HepG2 (cell line): ENCODE measurements at regions not wholly inside any gene's neighbourhood (a gene's known extent, or its start where the extent isn't known, plus 50 kb on each side); places are given as distances from the start of the nearest gene placed in this dataset.
A peak's percentile ranks its signal among the peaks of the same experiment; 100 is the strongest.

Experiments
- ATAC-seq: fragments of 200-7000 bp; cut with Tn5 transposase; 3 replicates; pipeline ENCODE4 v1.9.1; 2020; ENCODE audit warnings: mild to moderate bottlenecking, moderate library complexity
- BruUV-seq: library from RNA; stranded (reverse); fragments of 400-500 nt; replicated peaks from 2 replicates; lab custom pipeline; 2021; lab: Mats Ljungman, UMichigan
- CTCF ChIA-PET: fragments of 300-600 bp; formaldehyde crosslinking; extraction: SDS; loops from one replicate; lab custom pipeline; 2021; ENCODE audit warnings: low total read pairs, inconsistent platforms, low intra/inter-chr PET ratio; lab: Yijun Ruan, JAX
- POLR2A ChIA-PET: fragments of 350-600 bp; sonication (Branson Sonifier 250); formaldehyde crosslinking; loops from one replicate; lab custom pipeline; 2020; ENCODE audit warnings: antibody characterized with exemption, inconsistent platforms; lab: Yijun Ruan, JAX
- DNase-seq: peaks from one replicate; pipeline ENCODE4 v3.0.0-alpha.2; 2015; ENCODE audit warnings: low spot score
- FAIRE-seq: peaks from 3 replicates; lab custom pipeline; 2011; peaks lifted over from hg19 to GRCh38; lab: Jason Lieb, UNC
- H2AFZ ChIP-seq: one replicate; pipeline ENCODE4 v1.6.1; 2011; ENCODE audit warnings: low read length, inconsistent platforms
- H3K27ac ChIP-seq: fragments of 300-600 bp; 3 replicates; pipeline ENCODE4 v1.8.0; 2011; ENCODE audit warnings: mixed run types, mild to moderate bottlenecking, mixed read lengths, low read length, inconsistent platforms; ENCODE audit not compliant: insufficient read depth; ENCODE audit errors: extremely low read length
- H3K27me3 ChIP-seq, 2 experiments: fragments of 200-600 bp in 1 of 2; 2 replicates in 1 of 2; 3 replicates in 1 of 2; pipeline versions ENCODE4 v1.6.0 to v1.8.0; 2011; ENCODE audit warnings: low read length in 2 of 2, mild to moderate bottlenecking in 2 of 2, moderate library complexity in 2 of 2, inconsistent platforms in 1 of 2; ENCODE audit not compliant: insufficient read depth in 2 of 2, control insufficient read depth in 1 of 2
- H3K36me3 ChIP-seq, 2 experiments: fragments of 200-600 bp in 1 of 2; replicated peaks in 1 of 2; 2 replicates in 1 of 2; 3 replicates in 1 of 2; pipeline versions ENCODE4 v1.5.1 to v1.8.0; 2011; ENCODE audit warnings: low read length in 2 of 2, inconsistent platforms in 1 of 2; ENCODE audit not compliant: insufficient read depth in 2 of 2, control insufficient read depth in 1 of 2
- H3K4me1 ChIP-seq: 2 replicates; pipeline ENCODE4 v1.5.1; 2012; ENCODE audit warnings: low read length, inconsistent platforms; ENCODE audit not compliant: insufficient read depth
- H3K4me2 ChIP-seq: 2 replicates; pipeline ENCODE4 v1.6.0; 2011; ENCODE audit warnings: low read depth, low read length, inconsistent platforms
- H3K4me3 ChIP-seq, 3 experiments: fragments of 200-600 bp in 1 of 3; sonication (generic), shearing (Covaris generic) in 1 of 3; replicated peaks in 1 of 3; 2 replicates each; pipeline ENCODE4 v1.5.1; 2011 to 2016; ENCODE audit warnings: low read length in 3 of 3, inconsistent platforms in 2 of 3, low read depth in 2 of 3, mild to moderate bottlenecking in 2 of 3, control low read depth in 1 of 3, mixed read lengths in 1 of 3; ENCODE audit not compliant: insufficient read depth in 1 of 3
- H3K79me2 ChIP-seq: one replicate; pipeline ENCODE4 v1.6.1; 2011; ENCODE audit warnings: low read length, inconsistent platforms; ENCODE audit not compliant: insufficient read depth
- H3K9ac ChIP-seq: 2 replicates; pipeline ENCODE4 v1.6.0; 2011; ENCODE audit warnings: mild to moderate bottlenecking, low read depth, low read length, inconsistent platforms; ENCODE audit not compliant: insufficient read depth
- H3K9me3 ChIP-seq: 2 replicates; pipeline ENCODE4 v1.5.1; 2012; ENCODE audit warnings: mild to moderate bottlenecking, low read length
- H4K20me1 ChIP-seq: 2 replicates; pipeline ENCODE4 v1.6.0; 2011; ENCODE audit warnings: inconsistent platforms, mild to moderate bottlenecking, low read length, moderate library complexity; ENCODE audit not compliant: insufficient read depth
- EEA1 ChIP-seq: sonication (generic); formaldehyde crosslinking; IDR thresholded peaks from 2 replicates; pipeline ENCODE4 v1.5.1; 2020; ENCODE audit warnings: mild to moderate bottlenecking, missing genetic modification reagents, borderline replicate concordance
- GTF2F1 ChIP-seq: fragments of 150-350 bp; IDR thresholded peaks from 2 replicates; pipeline ENCODE4 v1.6.1; 2014; ENCODE audit warnings: low read length
- HDAC2 ChIP-seq: sonication (generic); formaldehyde crosslinking; IDR thresholded peaks from 2 replicates; pipeline ENCODE4 v1.4.0; 2020; ENCODE audit warnings: missing genetic modification reagents
- NONO ChIP-seq, 2 experiments: fragments of 450-650 bp in 1 of 2; sonication (generic) in 1 of 2; formaldehyde crosslinking in 1 of 2; IDR thresholded peaks in 1 of 2; conservative IDR thresholded peaks in 1 of 2; 2 replicates each; pipeline versions ENCODE4 v1.6.1 to v1.8.0; 2017 to 2022; ENCODE audit warnings: mild to moderate bottlenecking in 1 of 2, missing genetic modification reagents in 1 of 2, moderate library complexity in 1 of 2
- PAWR ChIP-seq: sonication (generic); formaldehyde crosslinking; IDR thresholded peaks from 2 replicates; pipeline ENCODE4 v1.4.0; 2020; ENCODE audit warnings: missing genetic modification reagents, mild to moderate bottlenecking, borderline replicate concordance
- PPARG ChIP-seq: conservative IDR thresholded peaks from 2 replicates; pipeline ENCODE4 v1.6.1; 2016; ENCODE audit warnings: missing biosample characterization, missing genetic modification reagents
- RFX1 ChIP-seq: fragments of 450-650 bp; IDR thresholded peaks from 2 replicates; pipeline ENCODE4 v1.6.1; 2017
- RFX5 ChIP-seq: IDR thresholded peaks from 2 replicates; pipeline ENCODE4 v1.6.1; 2011; ENCODE audit warnings: low read depth, low read length, improper control_type of control experiment
- ZNF720 ChIP-seq: sonication (generic); formaldehyde crosslinking; IDR thresholded peaks from 2 replicates; pipeline ENCODE4 v1.4.0; 2020; ENCODE audit warnings: missing genetic modification reagents
- ZNF792 ChIP-seq: IDR thresholded peaks from 2 replicates; pipeline ENCODE4 v1.6.1; 2016
- WGBS: methylation state at CpG from one replicate; pipeline ENCODE4 v1.1.6; 2017; ENCODE audit warnings: low lambda C conversion rate; 5-methylcytosine and 5-hydroxymethylcytosine counted together
- in situ Hi-C: cut with HindIII; loops from 2 replicates; pipeline ENCODE4 v1.10.0; 2017; ENCODE audit warnings: low pct_unique_long_range_greater_than_20kb; ENCODE audit not compliant: extremely low pct_ligation_motif_present
- intact Hi-C: fragments of 100-400 bp; cut with micrococcal nuclease; formaldehyde crosslinking; loops from one replicate; pipeline ENCODE4 v1.10.0; 2022; ENCODE audit not compliant: unreplicated experiment
- TF ChIP-seq, protein P1 (sequence below): sonication (generic); formaldehyde crosslinking; IDR thresholded peaks from 2 replicates; pipeline ENCODE4 v1.4.0; 2020; ENCODE audit warnings: missing genetic modification reagents, mild to moderate bottlenecking, borderline replicate concordance
- TF ChIP-seq, protein P2 (sequence below): sonication (generic); formaldehyde crosslinking; IDR thresholded peaks from 2 replicates; pipeline ENCODE4 v1.5.0; 2020; ENCODE audit warnings: mild to moderate bottlenecking, missing genetic modification reagents, moderate library complexity

DNA sequence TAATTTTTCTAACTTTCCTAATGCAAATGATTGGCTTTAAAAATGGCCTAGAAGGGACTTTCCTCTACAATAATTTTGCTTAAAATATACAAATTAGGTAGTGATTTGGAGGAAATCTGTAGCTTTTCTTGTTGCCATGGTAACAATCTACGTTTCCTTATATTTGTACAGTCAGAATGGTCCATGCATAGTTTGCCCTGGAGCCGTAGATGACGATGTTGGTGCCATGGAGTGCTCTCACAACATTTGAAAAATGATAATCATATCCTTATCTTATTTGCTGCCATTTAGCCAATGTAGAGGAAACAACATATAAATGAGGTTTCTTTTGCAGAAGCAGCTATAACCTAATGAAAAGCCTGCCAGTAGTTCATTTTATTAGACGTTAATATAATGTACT lies 89.0 kb upstream of the NMU start:
- in situ Hi-C loops: loop anchor here (25.0 kb wide), 1 partner anchor 263 kb away; no protein-coding TSS in a partner anchor
- Histone ChIP-seq H3K4me2 (no peak overlapping the region), H2AFZ (no peak overlapping the region), H3K36me3 (no peaks in the 10 kb centered on the region), H3K27ac (no peak overlapping the region), H3K79me2 (no peaks in the 10 kb centered on the region), H3K9me3 (no peaks in the 10 kb centered on the region), H3K9ac (no peak overlapping the region), H4K20me1 (no peaks in the 10 kb centered on the region), H3K4me1 (no peaks in the 10 kb centered on the region), H3K27me3 (no peaks in the 10 kb centered on the region), H3K4me3 (no peak overlapping the region)
- POLR2A ChIA-PET: no interaction called here
- FAIRE-seq: no peak
- TF ChIP-seq HDAC2 (CRISPR knock-in tag): no peak
- no peak for TF ChIP-seq PPARG (CRISPR knock-in tag)
- TF ChIP-seq, protein P1, sequence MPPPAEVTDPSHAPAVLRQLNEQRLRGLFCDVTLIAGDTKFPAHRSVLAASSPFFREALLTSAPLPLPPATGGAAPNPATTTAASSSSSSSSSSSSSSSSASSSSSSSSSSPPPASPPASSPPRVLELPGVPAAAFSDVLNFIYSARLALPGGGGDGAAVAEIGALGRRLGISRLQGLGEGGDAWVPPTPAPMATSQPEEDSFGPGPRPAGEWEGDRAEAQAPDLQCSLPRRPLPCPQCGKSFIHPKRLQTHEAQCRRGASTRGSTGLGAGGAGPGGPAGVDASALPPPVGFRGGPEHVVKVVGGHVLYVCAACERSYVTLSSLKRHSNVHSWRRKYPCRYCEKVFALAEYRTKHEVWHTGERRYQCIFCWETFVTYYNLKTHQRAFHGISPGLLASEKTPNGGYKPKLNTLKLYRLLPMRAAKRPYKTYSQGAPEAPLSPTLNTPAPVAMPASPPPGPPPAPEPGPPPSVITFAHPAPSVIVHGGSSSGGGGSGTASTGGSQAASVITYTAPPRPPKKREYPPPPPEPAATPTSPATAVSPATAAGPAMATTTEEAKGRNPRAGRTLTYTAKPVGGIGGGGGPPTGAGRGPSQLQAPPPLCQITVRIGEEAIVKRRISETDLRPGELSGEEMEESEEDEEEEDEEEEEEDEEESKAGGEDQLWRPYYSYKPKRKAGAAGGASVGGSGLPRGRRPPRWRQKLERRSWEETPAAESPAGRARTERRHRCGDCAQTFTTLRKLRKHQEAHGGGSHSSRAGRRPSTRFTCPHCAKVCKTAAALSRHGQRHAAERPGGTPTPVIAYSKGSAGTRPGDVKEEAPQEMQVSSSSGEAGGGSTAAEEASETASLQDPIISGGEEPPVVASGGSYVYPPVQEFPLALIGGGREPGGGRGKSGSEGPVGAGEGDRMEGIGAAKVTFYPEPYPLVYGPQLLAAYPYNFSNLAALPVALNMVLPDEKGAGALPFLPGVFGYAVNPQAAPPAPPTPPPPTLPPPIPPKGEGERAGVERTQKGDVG: no peak
- no peak for TF ChIP-seq PAWR (CRISPR knock-in tag)
- TF ChIP-seq NONO (IDR thresholded peaks at IDR 0.05): no peak
- TF ChIP-seq NONO (CRISPR knock-in tag; conservative IDR thresholded peaks at IDR 0.05): no peak
- TF ChIP-seq, protein P2, sequence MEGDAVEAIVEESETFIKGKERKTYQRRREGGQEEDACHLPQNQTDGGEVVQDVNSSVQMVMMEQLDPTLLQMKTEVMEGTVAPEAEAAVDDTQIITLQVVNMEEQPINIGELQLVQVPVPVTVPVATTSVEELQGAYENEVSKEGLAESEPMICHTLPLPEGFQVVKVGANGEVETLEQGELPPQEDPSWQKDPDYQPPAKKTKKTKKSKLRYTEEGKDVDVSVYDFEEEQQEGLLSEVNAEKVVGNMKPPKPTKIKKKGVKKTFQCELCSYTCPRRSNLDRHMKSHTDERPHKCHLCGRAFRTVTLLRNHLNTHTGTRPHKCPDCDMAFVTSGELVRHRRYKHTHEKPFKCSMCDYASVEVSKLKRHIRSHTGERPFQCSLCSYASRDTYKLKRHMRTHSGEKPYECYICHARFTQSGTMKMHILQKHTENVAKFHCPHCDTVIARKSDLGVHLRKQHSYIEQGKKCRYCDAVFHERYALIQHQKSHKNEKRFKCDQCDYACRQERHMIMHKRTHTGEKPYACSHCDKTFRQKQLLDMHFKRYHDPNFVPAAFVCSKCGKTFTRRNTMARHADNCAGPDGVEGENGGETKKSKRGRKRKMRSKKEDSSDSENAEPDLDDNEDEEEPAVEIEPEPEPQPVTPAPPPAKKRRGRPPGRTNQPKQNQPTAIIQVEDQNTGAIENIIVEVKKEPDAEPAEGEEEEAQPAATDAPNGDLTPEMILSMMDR (CRISPR knock-in tag): no peak
- TF ChIP-seq ZNF792 (CRISPR knock-in tag): no peak
- TF ChIP-seq EEA1 (CRISPR knock-in tag): no peak
- TF ChIP-seq GTF2F1: no peak
- TF ChIP-seq RFX5: 0 out of 2 replicates have a peak, but pooled peaks have one; percentile 35
- peak; percentile 34; the same call in 1 of the 2 replicates for TF ChIP-seq RFX1
- no peak for TF ChIP-seq ZNF720 (CRISPR knock-in tag)
- intact Hi-C loops: no loop called here
- no peak for ATAC-seq
- WGBS: 14% methylated on average over 4 of the region's 4 CpGs
- no TSS peak for BruUV-seq
- CTCF ChIA-PET: no interaction called here
- no peak for DNase-seq
